HG03378 (cell line): ENCODE measurements at regions not wholly inside any gene's neighbourhood (a gene's known extent, or its start where the extent isn't known, plus 50 kb on each side); places are given as distances from the start of the nearest gene placed in this dataset.
"Not testable (repeated sequence)": the region's sequence is repeated elsewhere in the genome, so short reads cannot be mapped to it uniquely, and the experiment has no call there.

Experiments
- ATAC-seq: cut with Tn5 transposase; IDR thresholded peaks from one replicate; pipeline ENCODE4 v1.9.1; 2021; ENCODE audit warnings: mild to moderate bottlenecking, moderate library complexity; ENCODE audit not compliant: unreplicated experiment

DNA sequence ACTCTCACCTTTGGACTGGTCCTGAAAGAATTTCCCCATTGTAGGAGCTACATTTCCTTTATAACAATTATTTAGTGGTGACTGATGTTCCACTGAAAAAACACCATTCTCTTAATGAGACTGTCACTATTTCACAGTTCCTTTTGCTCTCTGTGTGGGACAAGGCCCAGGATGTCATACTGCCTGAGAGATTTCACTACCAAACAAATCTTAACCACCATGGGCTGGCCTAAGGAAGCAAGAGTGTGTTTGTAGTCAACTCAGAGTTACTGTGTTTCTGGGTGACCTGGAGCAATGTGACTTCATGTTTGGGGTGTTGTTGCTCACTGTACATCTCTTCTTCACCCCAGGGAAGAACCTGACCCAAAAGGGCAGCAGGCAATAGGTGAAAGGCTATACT, 50.1 kb upstream of the ZNF608 start:
- no peak for ATAC-seq

DNA sequence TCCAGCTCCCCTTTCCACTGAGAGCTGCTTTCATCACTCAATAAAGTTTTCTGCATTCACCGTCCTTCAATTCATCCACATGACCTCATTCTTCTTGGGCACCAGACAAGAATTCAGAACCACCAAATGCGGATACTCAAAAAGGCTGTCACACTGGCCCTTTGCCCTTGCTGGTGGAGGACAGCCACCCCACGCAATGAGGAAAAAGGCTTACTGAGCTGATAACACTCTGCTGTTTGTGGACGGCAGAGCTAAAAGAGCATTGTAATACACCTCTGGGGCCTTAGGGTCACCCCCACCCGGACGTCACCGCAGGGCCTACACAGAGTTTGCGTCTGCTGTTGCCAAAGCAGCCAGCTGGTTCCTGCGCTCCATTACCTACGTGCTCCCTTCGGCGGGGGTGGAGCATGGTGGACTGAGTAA, 51.2 kb upstream of the ZNF608 start:
- ATAC-seq = no peak

DNA sequence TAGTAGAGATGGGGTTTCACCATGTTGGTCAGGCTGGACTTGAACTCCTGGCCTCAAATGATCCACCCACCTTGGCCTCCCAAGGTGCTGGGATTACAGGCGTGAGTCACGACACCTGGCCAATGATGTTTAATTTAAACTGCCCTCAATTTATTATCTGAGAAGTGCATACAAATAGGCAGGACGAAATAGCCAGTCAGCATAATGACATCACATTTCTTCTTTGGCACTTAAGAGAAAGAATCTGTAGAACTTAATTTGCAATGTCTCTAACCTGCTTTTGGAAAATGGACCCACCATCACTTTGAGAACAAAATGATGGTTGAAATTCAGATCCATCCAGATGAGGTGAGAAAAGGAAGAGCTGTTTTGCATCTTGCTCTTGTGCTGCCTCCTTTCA, 52.5 kb upstream of the ZNF608 start:
- ATAC-seq = no peak

DNA sequence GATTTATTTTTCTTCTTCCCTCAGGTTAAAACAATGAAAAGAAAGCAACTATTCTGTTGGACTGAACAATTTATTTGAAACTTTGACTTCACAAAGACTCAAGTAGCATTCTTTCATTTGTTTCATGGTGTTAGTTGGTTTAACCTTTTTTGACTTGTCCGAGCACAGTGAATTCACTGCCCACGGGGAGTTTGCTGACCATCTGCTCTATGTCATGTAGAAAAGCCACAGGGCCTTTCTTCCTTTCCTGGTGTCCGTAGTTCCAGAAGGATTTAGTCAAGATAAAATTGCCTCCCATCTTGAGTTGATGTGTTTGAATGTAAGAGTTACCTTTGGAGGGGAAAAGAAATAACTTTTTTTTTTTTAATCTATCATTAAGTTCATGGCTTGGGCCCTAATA, 55.1 kb upstream of the ZNF608 start:
- no peak for ATAC-seq

DNA sequence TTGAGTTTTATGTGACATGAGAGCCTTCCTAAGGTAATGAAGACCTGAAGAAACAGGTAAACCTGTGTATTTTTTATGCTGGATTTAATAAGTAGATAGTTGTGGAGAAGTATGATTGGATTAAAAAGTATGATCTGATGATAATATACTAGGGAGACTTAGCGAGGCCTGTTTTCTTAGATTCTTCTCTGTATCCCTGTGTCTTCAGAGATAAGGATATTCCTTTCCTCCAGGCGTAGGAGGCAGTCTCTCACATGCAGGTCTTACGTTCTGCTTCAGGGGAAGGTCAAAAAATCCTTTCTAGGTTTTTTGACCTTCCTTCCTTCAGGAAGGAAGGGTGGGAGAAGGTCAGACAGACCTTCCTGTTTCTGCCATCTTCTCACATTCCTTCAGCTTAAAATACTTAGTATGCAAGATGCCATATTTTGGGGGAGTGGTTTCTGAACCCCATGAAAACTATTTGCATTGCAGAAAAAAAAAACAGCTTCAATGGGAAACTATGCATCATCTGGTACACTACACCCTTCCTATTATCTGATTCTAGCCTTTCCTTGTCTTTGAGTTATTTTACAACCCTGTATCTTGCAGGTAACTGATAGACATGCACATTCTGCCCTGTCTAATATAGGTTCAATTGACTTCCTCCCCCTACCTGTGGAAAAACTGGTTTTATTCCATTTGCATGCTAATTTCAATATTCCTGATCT, 57.3 kb upstream of the ZNF608 start:
- ATAC-seq = no peak

DNA sequence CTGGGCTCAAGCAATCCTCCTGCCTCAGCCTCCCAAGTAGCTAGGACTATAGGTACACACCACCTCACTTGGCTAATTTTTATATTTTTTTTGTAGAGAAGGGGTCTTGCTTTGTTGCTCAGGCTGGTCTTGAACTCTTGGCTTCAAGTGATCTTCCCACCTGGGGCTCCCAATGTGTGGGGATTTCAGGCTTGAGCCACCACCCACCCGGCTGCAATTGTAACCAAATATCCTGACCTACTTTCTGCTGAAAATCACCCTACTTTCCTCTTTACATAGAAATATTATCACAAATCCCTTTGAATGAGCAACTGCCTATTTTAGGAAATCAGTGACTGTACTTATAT, 59.6 kb upstream of the ZNF608 start:
- no peak for ATAC-seq

DNA sequence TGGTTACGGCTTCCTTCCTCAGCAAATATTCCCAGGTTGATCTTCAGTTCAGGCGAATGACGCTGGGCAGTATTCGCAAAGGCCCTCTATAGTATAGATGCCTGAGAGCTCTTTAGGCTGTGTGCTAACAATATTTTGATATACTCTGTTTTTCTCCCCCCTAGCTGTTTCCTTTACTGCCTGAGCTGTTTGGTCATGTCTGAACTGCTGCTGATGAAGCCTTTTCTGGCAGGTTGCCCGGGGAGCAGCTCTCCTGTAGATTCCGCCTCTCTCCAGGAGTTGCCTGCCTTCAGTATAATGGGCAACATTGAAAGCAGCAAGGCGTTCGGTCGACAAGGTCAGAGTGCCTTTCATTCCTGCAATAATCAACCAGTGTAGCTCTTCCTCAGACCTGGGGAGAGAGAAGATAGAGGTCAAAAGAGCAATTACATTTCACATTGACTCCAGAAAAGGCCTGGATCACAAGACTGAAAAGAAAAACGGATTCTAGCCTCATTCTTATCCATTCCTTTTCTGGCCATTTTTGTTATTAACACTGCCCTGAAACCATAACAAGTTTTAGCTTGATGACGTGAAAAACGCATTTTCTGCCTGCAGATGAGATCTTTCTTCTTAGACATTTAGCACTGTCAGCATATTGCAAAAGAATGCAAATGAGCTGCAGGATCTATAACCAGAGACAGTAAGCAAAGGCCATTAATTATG, 60.1 kb upstream of the ZNF608 start:
- no peak for ATAC-seq

DNA sequence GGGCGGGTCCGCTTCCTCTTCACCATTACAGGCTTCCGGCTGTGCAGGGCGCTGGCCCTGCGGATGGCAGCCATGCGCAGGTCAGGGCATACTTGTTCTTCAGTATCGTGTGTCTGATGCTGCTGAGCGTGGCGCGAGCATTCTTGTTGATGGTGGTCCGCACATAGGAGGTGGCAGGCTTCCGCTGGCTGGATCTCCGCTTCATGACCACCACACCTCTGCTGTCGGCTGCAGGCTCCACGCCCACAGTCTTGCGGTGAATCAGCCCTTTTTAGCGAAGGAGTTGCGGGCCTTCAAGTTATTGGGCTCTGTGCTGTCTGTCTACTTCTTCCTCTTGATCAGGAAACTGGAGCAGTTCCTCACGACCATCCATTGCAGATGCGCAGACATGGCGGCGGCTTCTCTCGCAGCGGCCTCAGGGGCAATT, 62.4 kb upstream of the ZNF608 start:
- no peak for ATAC-seq

DNA sequence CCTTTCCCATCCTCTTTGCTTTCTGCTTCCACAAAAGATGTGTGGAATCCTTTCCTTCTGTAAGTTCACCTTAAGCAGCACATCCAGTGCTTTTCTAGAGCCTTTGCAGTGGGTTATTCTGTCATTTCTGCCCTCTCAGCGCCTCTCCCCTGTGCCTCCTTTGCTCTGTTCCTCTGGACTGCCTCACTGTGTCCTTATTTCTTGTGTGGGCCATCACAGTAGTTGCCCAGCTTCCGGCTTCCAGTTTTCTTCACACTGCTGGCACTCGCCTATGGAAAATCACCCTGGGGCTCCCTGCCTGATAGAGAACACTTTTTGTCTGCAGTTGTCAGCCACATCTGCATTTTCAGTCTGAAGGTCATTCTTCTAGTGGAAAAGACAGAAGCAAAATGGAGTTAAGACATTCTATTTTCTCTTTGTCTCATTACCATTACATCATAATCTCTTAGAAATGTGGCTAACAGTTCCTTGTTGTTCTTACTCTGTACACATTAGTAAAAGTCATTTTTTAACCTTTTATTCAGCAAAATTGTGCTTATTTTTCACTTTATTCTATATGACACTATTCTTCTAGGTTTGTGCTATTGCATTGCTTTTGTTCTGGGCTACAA, 64.1 kb upstream of the ZNF608 start:
- no peak for ATAC-seq

DNA sequence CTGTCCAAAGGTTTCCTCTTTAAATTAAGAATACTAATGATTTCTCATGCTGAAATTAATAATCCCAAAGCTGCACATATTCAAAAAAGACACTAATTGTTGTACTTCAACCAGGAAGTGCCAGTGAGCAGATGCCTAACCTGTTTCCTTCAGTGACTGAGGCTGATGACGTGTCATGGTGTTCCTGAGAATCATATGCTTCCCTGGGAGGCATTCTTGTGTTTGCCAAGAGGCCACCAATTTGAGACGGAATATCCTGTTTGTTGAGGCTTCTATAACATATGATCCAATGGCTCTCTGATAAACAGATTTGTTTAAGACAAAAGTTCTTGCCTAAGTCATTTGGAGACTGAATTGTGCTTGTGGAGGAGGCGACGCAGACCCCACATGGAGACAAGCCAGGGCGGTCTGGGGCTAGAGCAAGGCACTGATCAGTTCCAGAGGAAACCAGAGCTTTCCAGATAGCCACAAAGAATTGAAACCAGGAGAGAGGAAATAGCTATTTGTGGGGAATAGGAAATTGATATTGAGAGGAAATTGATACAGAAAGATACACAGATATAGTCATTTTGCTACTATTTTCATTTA, 66.4 kb upstream of the ZNF608 start:
- no peak for ATAC-seq

DNA sequence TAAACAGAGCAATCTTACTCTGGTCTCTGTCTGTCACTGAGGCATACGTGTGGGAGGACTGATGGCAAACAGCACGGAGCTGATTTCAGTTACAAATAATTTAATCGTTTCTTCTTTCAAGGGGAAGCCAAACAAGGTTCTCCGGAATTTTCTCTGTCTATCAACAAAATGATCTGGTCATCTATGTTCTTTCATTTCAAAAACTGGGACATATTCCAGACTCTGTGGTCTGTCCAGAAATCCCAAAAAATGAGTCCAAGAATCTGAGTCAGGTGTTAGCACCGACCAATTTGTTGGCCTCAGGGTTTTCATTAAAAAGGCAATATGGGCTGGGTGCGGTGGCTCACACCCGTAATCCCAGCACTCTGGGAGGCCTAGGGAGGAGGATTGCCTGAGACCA, 69.9 kb upstream of the ZNF608 start:
- ATAC-seq = no peak

DNA sequence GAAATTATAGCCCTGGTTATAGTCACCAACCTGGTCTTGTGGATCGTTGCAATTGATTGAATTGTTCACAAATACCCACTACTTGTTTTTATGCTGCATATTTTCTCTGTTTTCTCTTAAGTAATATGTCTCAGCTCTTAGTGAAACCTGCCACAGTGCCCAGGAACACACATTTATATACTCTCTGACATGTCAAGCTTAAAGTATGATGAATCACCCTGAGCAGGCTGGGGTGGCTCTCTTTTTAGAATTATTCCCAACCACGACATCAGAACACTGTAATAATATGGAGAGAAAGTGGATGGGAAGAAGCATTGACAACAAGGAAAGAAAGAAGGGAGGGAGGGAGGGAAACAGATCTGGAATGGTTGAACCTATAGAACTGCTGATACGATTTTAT, 72.8 kb upstream of the ZNF608 start:
- no peak for ATAC-seq

DNA sequence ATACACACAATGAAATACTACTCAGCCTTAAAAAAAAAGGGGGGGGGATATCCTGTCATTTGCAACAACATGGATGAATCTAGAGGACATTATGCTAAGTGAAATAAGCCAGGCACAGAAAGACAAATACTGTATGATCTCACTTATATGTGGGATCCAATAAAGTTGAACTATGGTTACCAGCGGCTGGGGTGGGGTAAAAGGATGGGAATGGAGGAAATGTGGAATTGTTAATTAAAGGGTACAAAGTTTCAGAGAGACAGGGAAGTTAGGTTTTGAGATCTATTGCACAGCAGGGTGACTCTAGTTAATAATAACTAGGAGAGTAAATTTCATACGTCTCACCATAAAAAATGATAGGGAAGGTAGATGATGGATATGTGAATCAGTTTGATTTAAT, 76.2 kb upstream of the ZNF608 start:
- ATAC-seq = no peak

DNA sequence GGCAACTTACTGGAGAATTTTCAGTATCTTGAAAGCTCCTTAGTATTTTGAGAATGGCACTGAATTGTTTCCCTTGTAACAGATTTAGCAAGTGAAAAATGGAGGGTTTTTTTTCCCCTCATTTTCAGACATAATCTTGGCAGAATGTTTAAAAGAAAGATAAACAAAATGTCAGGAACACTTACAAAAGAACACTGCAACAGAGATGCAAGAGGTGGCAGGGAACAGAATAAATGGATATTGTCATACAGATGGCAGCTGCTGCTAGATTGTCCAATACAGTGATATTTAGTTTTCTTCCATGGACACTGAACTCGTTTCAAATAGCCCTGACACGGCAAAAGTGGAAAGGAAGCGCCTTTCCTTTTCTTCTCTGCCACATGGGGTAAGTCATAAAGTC, 76.9 kb upstream of the ZNF608 start:
- ATAC-seq = no peak

DNA sequence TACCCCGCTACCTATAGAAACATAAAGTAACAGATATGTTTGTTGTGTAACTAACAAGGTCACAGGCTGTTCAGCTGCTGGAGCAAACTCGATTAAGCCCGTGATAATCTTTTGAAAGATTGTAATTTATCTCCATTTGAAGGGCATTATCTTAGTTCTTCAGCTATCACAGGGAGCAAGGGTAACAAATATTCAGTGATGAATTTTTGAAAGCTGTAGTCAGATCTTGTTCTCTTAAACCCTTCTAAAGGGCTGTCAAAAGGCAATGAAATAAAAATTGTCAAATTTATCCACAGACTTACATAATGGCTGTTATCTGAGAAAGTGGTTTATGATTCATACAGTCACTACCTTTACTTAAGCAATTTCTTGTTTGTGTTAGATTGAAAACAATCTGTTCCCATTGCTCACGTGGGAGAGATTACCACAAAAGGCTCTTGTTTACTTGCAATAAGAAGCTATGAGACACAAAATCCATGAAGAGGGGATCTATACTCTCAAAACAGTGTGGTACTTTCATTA, 78.3 kb upstream of the ZNF608 start:
- ATAC-seq = no peak

DNA sequence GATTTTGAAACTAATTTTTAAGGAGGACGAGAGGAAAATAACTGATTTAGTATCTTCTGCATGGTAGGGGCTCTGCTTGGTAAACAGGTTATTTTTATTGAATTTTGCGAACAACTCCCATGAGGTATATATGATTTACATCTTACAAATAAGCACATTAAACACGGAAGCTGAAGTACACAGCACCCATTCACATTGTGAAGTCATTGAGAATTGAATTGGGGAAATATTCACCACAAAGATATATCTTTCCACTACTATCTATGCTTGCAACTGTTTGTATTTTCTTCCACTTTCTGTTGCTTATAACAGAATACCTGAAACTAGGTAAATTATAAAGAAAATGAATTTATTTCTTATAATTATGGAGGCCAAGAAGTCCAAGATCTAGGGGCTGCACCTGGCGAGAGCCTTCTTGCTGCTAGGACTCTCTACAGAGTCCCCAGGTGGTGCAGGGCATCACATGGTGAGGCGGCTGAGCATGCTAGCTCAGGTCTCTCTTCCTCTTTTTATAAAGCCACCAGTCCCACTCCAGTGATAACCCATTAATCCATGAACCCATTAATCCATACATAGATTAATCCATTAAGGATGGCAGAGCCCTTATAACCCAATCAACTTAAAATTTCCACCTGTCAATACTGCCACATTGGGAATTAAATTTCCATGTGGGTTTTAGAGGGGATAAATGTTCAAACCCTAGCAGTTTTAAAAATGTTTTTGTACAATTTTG, 79.0 kb upstream of the ZNF608 start:
- ATAC-seq = peak; percentile 80

DNA sequence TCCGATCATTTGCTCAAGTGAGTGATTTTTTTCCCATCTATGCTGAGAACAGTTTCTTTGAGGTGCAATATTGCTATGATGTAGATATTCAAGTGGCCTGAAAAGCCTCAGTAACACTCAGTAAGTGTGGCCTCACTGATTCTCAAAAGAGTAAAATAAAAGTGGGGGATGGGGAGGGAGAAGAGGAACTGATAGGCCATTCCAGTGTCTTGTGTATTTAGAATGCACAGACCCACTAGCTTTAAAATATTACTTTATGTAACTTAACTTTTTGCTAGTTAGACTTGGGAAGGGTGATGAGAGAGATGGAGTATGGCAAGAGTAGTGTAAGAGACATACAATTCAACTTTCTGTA, 79.5 kb upstream of the ZNF608 start:
- ATAC-seq = peak; percentile 24

DNA sequence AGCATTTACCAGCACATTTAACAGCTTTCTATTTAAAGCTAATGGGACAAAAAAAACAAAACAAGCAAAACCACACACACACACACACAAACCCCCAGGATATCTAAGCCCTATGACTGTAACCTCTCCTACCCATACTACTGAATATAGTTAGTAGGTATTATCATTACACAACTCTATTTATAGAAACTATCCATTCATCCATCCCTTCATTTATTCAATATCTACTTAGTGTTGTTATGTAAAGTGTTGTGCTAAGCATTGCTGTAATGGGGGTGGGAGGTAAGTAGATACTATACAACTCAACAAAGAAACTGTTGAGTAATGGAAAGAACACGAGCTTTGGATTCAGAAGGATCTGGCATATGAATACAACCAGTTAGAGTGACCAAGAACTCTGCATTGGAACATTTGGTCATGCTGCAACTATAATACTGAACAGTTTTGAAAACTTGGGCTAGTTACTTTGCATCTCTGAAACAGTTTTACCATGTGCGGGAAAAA, 82.3 kb upstream of the ZNF608 start:
- no peak for ATAC-seq

DNA sequence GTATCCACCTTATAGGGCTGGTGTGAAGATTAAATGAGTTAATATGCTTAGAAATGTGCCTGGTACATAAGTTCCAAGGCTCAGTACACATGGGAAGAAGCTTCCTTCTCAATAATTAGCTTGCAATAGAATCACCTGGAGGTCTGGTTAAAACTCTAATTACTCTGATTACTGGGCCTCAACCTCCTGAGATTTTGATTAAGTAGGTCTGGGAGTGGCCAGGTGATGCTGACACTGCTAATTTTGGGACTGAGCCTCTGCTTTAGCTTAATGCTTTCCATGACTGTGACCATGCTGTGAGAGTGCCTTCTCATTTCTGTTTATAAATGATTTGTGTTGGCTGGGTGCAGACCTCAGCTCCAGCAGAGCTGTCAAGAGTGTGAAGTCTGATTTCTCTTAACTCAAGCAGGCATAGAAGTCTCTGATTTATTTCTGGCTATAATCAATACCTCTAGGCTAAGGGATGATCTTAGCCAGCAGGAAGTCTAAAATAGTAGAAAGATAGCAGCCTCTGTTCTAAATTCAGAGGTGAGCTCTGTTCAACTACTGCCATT, 85.3 kb upstream of the ZNF608 start:
- no peak for ATAC-seq

DNA sequence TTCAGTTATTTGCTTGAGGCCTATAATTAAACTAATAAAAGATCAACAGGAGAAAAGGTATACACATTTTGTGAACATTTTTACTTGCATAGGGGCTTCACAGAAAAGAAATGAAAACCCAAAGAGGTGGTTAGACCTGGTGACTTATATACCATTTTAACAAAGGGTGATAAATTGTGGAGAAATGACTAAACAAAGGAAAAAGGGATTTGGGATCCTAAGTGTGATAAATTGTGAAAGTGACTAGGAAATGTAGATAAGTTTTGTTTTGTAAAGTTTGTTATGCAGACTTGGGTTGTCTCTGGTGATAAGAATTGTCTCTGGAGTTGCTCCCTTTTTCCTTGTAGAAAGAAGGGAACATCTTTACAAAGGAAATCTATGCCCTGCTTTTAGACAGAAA, 86.1 kb upstream of the ZNF608 start:
- ATAC-seq = no peak

DNA sequence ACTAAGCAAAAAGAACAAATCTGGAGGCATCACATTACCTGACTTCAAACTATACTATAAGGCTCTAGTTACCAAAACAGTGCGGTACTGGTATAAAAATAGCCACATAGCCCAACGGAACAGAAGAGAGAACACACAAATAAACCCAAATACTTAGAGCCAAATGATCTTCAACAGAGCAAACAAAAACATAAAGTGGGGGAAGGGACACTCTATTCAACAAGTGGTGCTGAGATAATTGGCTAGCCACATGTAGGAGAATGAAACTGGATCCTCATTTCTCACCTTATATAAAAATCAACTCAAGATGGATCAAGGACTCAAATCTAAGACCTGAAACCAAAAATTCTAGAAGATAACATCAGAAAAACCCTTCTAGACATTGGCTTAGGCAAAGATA, 89.9 kb upstream of the ZNF608 start:
- ATAC-seq = not testable (repeated sequence)
